NCI-H2196 (cell line): ENCODE measurements at regions not wholly inside any gene's neighbourhood (a gene's known extent, or its start where the extent isn't known, plus 50 kb on each side); places are given as distances from the start of the nearest gene placed in this dataset.
A peak's percentile ranks its signal among the peaks of the same experiment; 100 is the strongest.

ENCODE experiments used
- DNase-seq: peaks from one replicate; lab custom pipeline; 2025; ENCODE audit not compliant: unreplicated experiment; lab: John Stamatoyannopoulos, UW

DNA sequence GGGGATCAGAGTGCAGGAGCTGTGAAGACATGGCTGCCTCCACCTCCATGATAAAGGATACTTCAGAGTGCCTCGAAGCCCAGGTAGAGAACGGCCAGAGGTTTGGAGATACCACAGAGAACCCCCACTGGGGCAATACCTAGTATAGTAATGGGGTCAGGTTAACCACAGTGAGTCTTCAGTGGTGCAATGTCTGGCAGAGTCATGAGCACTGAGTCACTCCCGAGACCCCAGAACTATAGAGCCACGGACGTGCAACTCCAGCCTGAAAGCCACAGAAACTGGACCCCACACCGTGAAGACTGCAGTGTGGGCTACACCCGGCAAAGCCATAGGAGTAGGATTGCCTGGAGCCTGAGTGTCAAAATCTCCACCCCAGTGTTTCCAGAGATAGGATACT, 746.6 kb downstream of the CBLN2 start:
- no peak for DNase-seq

DNA sequence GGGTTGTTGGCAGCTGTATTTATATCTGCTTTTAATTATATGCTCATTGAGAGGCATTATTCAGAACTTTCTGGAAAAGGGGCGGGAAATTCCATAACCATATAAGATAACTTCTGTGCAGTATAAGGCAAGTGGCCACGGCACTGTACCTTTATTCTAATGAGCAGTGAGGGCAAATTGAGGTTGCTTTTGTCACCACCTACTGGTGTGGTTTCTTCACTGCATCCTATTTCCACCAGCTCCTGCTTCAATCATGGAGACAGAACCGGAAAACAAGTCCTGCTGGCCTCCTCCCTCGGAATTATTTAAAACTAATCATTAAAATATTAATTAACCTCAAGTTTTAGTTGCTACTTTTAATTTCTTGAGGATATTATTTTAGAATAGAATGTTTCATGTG, 759.4 kb downstream of the CBLN2 start:
- peak; percentile 2 for DNase-seq

- no peak for DNase-seq
Observed at GRCh38 chr18:71760541-71760940, 783.6 kb downstream of the CBLN2 start.

- no peak for DNase-seq
Observed at GRCh38 chr18:71754246-71754645, 789.9 kb downstream of the CBLN2 start.

DNA sequence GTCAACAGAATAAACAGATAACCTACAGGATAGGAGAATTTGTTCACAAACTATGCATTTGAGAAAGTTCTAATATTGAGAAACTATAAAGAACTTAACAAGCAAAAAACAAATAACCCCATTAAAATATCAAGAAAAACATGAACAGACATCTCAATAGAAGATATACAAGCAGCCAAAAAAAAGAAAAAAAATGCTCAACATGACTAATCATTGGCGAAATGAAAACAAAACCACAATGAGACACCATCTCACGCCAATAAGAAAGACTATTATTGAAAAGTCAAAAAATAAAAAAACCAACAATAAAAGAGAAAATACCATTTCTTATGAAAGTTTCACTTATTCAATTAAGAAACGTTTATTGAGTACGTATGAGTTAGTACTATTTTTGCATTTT, 800.5 kb downstream of the CBLN2 start:
- no peak for DNase-seq

DNA sequence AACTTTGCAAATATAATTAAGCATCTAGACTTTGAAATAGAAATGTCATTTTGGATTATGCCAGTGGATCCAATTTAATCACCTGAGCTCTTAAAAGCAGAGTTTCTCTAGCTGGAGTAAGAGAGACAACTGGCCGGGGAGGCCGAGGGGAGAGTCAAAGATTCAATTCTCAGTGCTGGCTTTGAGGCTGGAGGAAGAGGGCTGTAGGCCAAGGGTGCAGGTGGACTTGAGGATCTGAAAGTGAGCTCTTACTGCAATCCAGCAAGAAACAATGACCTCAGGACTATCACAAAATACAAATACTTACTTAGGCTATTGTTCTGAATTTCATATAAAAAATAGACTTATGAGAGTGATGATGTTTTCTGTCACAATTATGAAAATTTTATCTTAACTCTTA, 814.5 kb downstream of the CBLN2 start:
- DNase-seq, result no peak

- no peak for DNase-seq
Observed at GRCh38 chr18:71727909-71728308, 816.2 kb downstream of the CBLN2 start.

DNA sequence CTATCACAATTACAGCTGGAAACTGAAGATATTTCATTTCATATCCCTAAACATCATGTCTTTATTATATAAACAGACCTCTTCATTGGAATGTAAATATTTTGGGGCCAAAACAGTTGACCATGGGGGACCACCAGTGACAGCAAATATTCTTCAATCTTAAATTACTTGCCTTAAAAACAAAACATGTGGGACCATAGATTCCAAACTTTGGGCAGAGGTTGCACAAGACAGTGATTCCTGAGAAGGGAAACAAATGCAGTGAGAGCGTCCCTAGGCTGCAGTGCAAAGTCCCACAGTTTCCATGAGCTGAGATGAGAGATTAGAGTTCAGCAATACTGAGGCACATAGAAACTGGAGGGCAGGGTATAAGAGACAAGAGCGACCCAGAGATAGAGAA, 818.9 kb downstream of the CBLN2 start:
- no peak for DNase-seq

- DNase-seq, result no peak
Observed at GRCh38 chr18:71707985-71708500, 836.1 kb downstream of the CBLN2 start.

GRCh38 chr18:71707400-71707799, 836.7 kb downstream of the CBLN2 start:
- no peak for DNase-seq

DNA sequence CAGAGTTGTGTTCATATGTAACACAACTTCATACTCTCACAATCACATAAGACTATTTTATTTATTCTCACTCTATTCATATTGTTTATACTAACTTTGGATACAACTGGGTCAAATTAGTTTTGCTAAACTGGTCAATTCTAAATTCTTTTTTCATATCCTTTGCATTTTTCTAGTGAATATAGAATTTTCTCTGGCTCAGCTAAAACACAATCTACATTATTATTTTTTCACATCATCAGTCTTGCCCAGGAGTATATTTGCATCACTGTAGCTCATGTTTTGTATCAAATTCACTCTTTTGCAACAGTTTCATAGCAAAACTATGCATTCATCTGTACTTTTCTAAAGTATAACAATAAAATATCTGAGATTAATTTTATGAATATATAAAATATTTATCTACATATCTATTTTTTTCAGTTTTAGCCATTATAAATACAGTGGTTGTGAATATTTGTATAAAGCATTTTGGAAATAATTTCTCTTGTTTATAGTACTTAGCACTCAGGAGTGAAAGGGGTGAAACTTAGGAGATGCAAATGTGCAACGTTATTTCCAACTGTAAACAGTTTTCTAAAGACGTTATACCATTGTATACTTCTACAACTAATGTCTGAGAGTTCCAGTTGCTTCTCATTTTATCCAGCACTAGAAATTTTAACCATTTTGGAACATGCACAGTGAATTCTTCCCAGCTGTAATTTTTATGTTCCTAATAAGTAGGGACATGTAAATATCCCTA, 854.6 kb downstream of the CBLN2 start:
- no peak for DNase-seq

DNA sequence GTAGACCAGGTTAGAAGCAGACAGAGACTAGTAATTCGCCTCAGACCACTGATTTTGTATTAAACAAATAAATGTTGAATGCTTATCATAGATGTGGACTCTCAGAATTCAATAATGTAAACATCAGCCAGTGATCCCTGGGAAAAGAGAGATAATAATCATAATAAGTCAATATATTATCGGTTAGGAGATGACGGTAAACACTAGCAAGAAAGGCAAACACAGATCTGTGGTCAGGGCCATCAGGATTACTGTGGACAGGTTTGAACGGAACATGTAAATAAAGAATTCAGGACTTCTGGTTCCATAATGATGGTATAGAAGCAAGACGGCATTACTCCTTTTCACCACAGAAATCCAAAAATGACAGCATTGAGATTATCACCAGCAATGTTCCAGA, 861.6 kb downstream of the CBLN2 start:
- DNase-seq, result no peak

GRCh38 chr18:71678144-71678543, 866.0 kb downstream of the CBLN2 start:
- DNase-seq, result no peak

- no peak for DNase-seq
Observed at GRCh38 chr18:71673954-71674353, 870.2 kb downstream of the CBLN2 start.

- DNase-seq, result no peak
Observed at GRCh38 chr18:71673498-71673897, 870.6 kb downstream of the CBLN2 start.

DNA sequence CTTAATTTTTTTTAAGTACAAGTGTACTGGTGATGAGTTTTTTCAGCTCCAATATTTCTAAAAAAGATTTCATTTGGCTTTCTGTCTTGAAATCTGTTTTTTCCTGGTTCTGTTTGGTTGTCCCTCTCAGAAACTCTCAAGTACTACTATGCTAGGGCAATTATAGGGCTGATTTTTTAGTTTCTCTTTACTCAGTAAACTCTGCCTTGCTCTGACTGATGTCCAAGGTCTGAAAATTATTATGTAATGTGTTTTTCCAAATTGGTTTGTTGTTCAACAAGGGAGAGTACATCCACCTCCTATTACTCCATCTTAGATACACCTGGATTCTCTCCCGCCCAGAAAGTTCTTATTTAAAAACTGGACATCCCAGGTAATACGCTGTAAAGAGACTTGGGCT, 877.7 kb downstream of the CBLN2 start:
- DNase-seq, result no peak

GRCh38 chr18:71665131-71665530, 879.0 kb downstream of the CBLN2 start:
- DNase-seq, result no peak

GRCh38 chr18:71643822-71644221, 900.3 kb downstream of the CBLN2 start:
- DNase-seq, result no peak

DNA sequence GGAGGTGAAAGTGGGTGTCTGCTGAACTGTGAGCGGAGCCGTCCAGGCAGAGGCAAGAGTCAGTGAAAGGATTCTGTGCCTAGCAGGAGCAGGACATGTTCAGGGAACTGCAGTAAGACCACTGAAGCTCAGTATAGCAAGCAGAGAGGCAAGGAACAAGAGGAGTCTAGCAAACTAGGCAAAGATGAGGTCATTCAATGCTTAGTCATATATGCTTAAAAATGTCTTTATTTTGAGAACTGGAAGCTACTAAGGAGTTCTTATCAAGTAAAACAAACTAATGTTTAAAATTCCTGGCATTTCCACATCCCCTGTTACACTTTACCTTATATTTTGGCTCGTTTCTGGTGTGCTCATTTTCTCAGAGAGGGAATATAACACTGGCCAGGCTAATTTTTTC, 913.4 kb downstream of the CBLN2 start:
- DNase-seq, result no peak

DNA sequence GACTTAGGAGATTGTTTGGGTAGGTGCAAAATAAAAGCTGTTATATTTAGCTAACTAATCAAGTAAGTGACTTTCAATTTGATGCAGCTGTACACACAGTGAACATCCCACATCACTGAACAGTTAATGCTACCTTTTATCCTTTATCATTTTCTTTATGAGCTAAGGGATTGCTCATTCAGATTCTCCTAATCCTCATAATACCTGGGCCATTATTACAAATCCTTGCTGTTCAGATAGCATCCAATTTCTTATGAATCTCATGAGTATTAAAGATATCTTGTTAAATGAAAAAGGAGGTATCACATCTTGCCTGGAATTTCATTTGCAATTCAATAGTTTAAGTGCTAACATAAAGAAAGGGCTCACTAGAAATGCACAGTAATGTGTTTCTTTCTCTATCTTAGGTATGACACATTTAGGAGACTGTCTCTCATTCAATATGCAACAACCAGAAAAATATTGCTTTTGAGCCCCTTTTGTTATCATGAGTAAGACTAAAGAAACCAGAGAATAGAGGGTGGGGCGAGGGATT, 918.5 kb downstream of the CBLN2 start:
- DNase-seq, result no peak

DNA sequence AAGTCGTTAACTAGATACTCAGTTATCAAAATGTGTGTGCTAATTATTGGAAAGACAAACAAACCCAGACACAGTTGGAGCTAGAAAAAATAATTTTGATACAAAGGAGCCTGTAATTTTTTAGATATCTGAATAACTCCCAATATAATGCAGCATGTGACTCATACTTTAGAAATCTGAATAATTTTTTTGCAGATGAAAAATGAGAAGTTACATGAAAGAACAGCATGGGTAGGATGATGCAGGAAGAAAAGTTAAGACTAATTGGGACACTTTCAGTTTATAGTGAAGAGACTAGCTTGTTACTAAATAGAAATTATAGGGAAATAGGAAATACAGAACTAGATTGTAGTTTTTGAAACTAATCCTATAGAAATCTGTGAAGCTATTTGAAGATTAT, 945.8 kb downstream of the CBLN2 start:
- no peak for DNase-seq

- DNase-seq, result no peak
Observed at GRCh38 chr18:71597219-71597618, 946.9 kb downstream of the CBLN2 start.

DNA sequence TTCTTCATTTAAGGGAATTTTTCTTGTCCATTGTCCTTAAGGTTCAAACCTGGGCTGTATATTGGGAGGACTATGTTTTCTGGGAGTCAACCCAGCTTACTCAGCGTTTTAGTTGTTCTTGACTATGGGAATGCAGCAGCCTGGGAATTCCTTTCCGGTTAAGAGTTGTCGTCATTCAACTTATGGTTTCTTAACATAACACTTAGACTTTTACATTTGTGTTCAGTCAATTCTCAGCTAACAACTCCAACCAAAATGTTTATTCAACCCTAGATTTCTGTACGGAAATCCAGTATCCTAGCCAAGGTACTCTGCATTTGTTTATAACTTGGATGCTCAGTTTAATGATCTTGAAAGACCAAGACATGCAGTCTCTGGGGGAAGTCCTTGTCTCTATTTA, 960.9 kb downstream of the CBLN2 start:
- DNase-seq, result no peak
